ENCODE measurements at regions not wholly inside any gene's neighbourhood (a gene's known extent, or its start where the extent isn't known, plus 50 kb on each side); places are given as distances from the start of the nearest gene placed in this dataset.

GRCh38 chr17:11029791-11030190 lies 191.9 kb upstream of the PIRT start:
- no peak for TF ChIP-seq CTCF (conservative IDR thresholded peaks at IDR 0.05; ENCODE audit: low read length)
- TF ChIP-seq EZH2phosphoT487 (IDR thresholded peaks at IDR 0.05; ENCODE audit: borderline replicate concordance, low read depth, low read length): no peak
